Activated T-cell treated with anti-CD3 and anti-CD28 coated beads for 4 hours (primary cell): ENCODE measurements at regions not wholly inside any gene's neighbourhood (a gene's known extent, or its start where the extent isn't known, plus 50 kb on each side); places are given as distances from the start of the nearest gene placed in this dataset.

Experiments
- DNase-seq: peaks from one replicate; pipeline ENCODE4 v3.0.0-alpha.2; 2020

DNA sequence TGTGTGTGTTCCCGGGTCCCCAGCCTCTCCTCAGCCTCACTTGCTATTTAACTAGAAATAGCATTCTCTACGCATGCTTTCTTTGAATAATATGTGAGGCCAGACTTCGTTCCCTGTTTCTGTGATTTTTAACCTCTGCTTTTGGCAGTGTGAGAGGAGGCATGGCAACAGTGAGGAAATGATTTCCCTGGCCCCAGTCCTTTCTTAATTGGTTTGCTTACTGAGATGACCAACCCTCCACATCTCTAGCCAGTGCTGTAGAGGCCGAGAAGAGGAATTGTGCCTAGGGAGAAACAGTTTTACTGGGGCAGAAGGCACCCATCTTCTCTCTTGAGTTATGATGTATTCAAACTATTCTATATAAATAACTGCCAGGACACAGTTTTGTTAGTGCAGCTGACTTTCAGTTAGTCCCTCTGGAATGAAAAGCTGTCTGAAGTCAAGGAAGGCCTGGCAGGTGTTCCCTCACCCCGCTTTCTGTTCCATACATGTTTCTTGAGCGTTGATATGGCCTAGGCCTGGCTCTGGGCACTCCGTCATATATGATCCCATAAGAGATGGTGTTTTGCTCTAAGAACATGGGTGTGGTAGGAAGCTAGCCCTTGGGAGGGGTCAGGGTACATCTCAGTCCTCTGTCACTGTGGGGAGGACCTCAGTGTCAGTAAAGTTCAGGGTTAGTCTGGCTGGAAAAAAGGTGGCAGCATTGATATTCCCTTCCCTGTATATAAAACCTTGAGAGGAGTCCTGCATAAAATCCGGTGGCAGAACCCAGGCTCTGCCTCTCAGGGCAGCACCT lies 73.7 kb upstream of the NPAS1 start:
- no peak for DNase-seq

- no peak for DNase-seq
Measured at GRCh38 chr19:46946611-46947238, 72.9 kb upstream of the NPAS1 start.

- DNase-seq: no peak
Measured at GRCh38 chr19:46947866-46948265, 71.8 kb upstream of the NPAS1 start.

- no peak for DNase-seq
Measured at GRCh38 chr19:46950526-46951170, 69.0 kb upstream of the NPAS1 start.

GRCh38 chr19:46951171-46951986 lies 68.3 kb upstream of the NPAS1 start:
- DNase-seq: no peak

- no peak for DNase-seq
Measured at GRCh38 chr19:46952874-46953273, 66.8 kb upstream of the NPAS1 start.

DNA sequence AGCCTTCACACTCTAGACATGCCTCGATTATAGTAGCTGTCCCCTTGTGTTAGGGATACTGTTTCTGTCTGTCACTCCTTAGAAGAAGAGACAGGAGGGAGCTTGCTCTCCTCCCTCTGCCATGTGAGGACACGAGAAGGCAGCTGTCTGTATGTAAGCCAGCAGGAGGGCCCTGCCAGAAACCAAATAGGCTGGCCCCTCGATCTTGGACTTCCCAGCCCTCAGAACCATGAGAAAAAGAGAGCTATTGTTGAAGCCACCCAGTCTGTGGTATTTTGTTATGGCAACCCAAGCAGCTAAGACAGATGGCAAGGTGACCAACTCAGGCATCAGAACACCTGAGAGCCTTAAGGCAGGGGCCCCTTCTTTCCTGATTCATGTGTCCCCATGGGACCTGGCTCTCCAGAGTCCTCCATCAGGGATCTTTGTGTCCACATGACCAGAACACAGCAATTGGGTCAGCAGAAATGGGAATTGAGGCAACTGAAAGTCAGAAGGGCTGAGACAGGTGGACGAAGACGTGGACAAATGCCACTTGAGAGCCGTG lies 65.6 kb upstream of the NPAS1 start:
- DNase-seq: no peak

GRCh38 chr19:46954502-46954992 lies 65.1 kb upstream of the NPAS1 start:
- no peak for DNase-seq

DNA sequence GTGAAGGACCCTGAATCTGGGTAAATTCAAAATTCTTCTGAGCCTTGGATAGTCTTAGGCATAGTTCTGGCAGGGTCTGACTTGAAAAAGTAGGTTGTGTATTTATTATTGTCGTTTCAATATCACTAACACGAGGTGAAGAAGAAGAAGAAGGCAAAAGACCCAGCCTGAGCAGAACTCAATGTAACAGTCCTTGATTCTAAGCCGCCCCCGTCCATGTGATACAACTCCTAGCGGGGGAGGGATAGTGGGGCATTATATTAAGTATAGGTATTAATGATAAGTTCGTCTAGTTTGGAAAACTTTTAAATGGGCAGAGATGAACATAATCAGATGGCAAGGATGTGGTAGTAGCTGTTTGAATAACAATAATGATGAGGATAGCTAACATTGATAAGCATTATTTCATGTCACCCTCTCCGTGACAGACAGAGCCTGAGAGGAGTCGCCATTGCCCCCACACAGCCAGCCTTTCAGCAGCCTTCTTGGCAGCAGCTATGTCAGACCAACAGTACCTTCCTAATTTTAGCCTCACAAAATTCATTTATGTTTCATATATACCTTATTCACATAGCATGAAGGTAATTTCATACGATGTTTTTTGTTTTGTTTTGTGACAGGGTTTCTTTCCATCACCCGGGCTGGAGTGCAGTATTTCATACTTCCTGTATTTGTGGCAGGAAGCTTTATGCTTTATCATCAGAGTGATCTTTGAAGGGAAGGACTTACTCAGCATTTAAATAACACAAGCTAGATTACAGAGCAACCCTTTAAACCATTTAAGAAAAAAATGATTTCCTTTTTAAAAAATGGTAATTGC lies 64.4 kb upstream of the NPAS1 start:
- DNase-seq: peak; percentile 23

- no peak for DNase-seq
Measured at GRCh38 chr19:46955813-46956371, 63.7 kb upstream of the NPAS1 start.

DNA sequence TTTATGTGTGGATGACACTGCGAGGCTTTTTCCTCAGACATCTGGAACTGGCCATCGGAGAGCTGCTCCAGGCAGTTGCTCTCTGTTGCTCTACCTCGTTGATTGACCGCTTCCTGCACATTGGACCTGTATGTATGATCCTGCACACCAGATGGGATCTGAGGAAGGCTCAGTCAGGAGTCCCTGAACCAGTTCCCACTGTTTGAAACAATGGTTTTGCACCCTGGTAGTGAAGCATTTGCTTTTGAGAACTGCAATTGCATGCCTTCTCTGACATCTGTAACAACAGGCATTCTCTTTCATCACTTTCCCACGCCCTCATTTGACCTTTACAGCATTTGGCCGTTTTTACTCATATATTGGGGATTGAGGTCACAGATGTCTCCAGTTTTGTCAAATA lies 61.1 kb upstream of the NPAS1 start:
- DNase-seq: no peak

DNA sequence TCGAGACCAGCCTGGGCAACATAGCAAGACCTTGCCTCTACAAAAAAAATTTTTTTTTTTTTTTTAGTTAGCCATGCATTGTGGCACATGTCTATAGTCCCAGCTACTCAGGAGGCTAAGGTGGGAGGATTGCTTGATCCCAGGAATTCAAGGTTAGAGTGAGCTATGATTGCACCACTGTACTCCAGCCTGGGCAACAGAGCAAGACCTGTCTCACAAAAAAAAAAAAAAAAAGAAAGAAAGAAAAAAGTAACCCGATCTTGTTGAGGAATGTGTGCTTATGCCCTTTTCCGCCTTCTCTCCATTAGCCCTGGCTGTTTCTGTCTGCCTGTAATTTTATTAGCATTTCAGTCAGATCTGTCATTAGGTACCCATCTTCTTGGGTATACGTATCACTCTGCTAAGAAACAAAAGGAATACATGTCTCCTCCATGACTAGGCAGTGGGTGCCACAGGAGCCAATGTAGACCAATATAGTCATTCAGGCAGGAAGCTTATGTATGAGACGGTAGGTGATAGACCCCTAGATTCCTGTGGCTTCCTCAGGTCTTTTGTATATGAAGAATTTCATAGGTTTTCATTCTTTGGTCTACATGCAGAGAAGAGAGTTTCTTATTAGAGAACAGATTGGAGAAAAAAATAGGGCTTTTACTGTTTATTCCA lies 59.6 kb upstream of the NPAS1 start:
- no peak for DNase-seq

DNA sequence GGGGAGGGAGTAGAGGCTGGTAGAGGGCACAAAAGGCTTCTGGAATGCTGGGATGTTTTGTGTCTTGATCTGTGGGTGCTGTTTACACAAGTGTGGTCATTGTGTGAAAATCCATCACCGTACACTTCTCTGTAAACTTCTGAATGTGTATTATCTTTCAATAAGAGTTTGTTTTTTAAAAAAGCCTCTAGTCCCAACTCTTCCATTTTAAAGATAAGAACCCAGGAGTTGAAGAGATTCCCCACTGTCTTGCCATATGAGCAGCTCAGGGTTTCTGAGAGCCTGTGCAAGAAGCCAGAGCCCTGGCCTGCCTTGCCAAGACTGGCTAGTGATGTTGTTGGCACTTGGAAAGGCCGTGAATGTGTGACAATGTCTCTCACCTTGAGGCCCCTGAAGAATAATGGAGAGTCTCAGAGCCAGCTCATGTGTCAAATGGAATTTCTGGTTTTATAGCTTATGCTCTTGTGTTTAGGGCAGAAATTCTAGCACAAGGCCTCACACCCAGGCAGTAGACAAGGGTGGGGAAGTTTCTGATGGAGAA lies 57.5 kb upstream of the NPAS1 start:
- DNase-seq: no peak

- no peak for DNase-seq
Measured at GRCh38 chr19:46963093-46963734, 56.4 kb upstream of the NPAS1 start.

GRCh38 chr19:46967578-46968032 lies 52.0 kb upstream of the NPAS1 start:
- DNase-seq: no peak
